IMR-90 (cell line): ENCODE measurements at regions not wholly inside any gene's neighbourhood (a gene's known extent, or its start where the extent isn't known, plus 50 kb on each side); places are given as distances from the start of the nearest gene placed in this dataset.

Source experiments
- ATAC-seq: fragments of 200-7000 bp; cut with Tn5 transposase; 2 replicates; pipeline ENCODE4 v1.9.1; 2020; ENCODE audit warnings: low read depth, mild to moderate bottlenecking, moderate library complexity
- BruUV-seq: library from RNA; stranded (reverse); fragments of 400-500 nt; replicated peaks from 2 replicates; lab custom pipeline; 2021; lab: Mats Ljungman, UMichigan
- CTCF ChIA-PET: fragments of 300-600 bp; formaldehyde crosslinking; extraction: SDS; loops from one replicate; lab custom pipeline; 2021; ENCODE audit warnings: antibody characterized with exemption; lab: Yijun Ruan, JAX
- POLR2A ChIA-PET: fragments of 300-600 bp; sonication (Branson Sonifier 250); formaldehyde crosslinking; loops from one replicate; lab custom pipeline; 2022; ENCODE audit warnings: antibody characterized with exemption; ENCODE audit not compliant: unreplicated experiment; lab: Charles Lee
- DNase-seq: peaks from one replicate; pipeline ENCODE4 v3.0.0; 2013
- H2AFZ ChIP-seq: replicated peaks from 2 replicates; pipeline ENCODE3; 2013; ENCODE audit warnings: low read length, mild to moderate bottlenecking; ENCODE audit not compliant: poor library complexity
- H2AK5ac ChIP-seq: 2 replicates; pipeline ENCODE4 v1.6.1; 2013; ENCODE audit warnings: low read depth, low read length, inconsistent platforms
- H2AK9ac ChIP-seq: replicated peaks from 2 replicates; pipeline ENCODE3; 2013; ENCODE audit warnings: mild to moderate bottlenecking, low read depth, low read length, moderate library complexity; ENCODE audit not compliant: poor library complexity
- H2BK120ac ChIP-seq: 2 replicates; pipeline ENCODE4 v1.6.1; 2013; ENCODE audit warnings: low read depth, low read length, inconsistent platforms
- H2BK15ac ChIP-seq: 3 replicates; pipeline ENCODE4 v1.6.1; 2013; ENCODE audit warnings: low read depth, low read length, inconsistent platforms
- H2BK20ac ChIP-seq: 2 replicates; pipeline ENCODE4 v1.6.1; 2013; ENCODE audit warnings: low read depth, mild to moderate bottlenecking, inconsistent platforms, low read length, moderate library complexity
- H2BK5ac ChIP-seq: 2 replicates; pipeline ENCODE4 v1.6.1; 2013; ENCODE audit warnings: mild to moderate bottlenecking, low read depth, low read length, inconsistent platforms; ENCODE audit not compliant: poor library complexity, severe bottlenecking
- H3K14ac ChIP-seq: replicated peaks from 2 replicates; pipeline ENCODE4 v1.6.1; 2013; ENCODE audit warnings: low read depth, low read length, inconsistent platforms
- H3K18ac ChIP-seq: 2 replicates; pipeline ENCODE4 v1.6.1; 2013; ENCODE audit warnings: low read depth, low read length, control low read depth
- H3K23ac ChIP-seq: 2 replicates; pipeline ENCODE4 v1.6.1; 2013; ENCODE audit warnings: low read depth, low read length, inconsistent platforms
- H3K27ac ChIP-seq: 2 replicates; pipeline ENCODE4 v1.5.1; 2013; ENCODE audit warnings: mild to moderate bottlenecking, control low read depth, low read length; ENCODE audit not compliant: insufficient read depth
- H3K27me3 ChIP-seq: 2 replicates; pipeline ENCODE4 v1.6.1; 2013; ENCODE audit warnings: low read length; ENCODE audit not compliant: control insufficient read depth, insufficient read depth
- H3K36me3 ChIP-seq: 2 replicates; pipeline ENCODE4 v1.6.1; 2013; ENCODE audit warnings: low read length, mixed read lengths; ENCODE audit not compliant: control insufficient read depth, insufficient read depth
- H3K4ac ChIP-seq: 2 replicates; pipeline ENCODE4 v1.6.1; 2013; ENCODE audit warnings: low read depth, low read length, inconsistent platforms
- H3K4me1 ChIP-seq: 2 replicates; pipeline ENCODE4 v1.6.1; 2013; ENCODE audit warnings: low read length, mixed read lengths; ENCODE audit not compliant: control insufficient read depth, insufficient read depth
- H3K4me2 ChIP-seq: 2 replicates; pipeline ENCODE4 v1.6.1; 2013; ENCODE audit warnings: low read depth, mild to moderate bottlenecking, control low read depth, low read length, moderate library complexity
- H3K4me3 ChIP-seq: 2 replicates; pipeline ENCODE4 v1.5.1; 2013; ENCODE audit warnings: low read depth, mild to moderate bottlenecking, control low read depth, low read length, moderate library complexity; ENCODE audit not compliant: insufficient read depth
- H3K56ac ChIP-seq: 2 replicates; pipeline ENCODE4 v1.6.1; 2013; ENCODE audit warnings: low read length, inconsistent platforms; ENCODE audit not compliant: insufficient read depth; ENCODE audit errors: extremely low read depth
- H3K79me1 ChIP-seq, 2 experiments: 2 replicates each; pipeline ENCODE4 v1.6.1; 2013; ENCODE audit warnings: low read length in 2 of 2, inconsistent platforms in 1 of 2, low read depth in 1 of 2
- H3K9ac ChIP-seq: 2 replicates; pipeline ENCODE4 v1.6.1; 2013; ENCODE audit warnings: low read depth, low read length, control low read depth
- H3K9me1 ChIP-seq: 2 replicates; pipeline ENCODE4 v1.6.1; 2013; ENCODE audit warnings: low read length, inconsistent platforms; ENCODE audit not compliant: insufficient read depth
- H3K9me3 ChIP-seq: 2 replicates; pipeline ENCODE4 v1.6.1; 2013; ENCODE audit warnings: low read length; ENCODE audit not compliant: control insufficient read depth, insufficient read depth
- H4K20me1 ChIP-seq: 2 replicates; pipeline ENCODE4 v1.6.1; 2013; ENCODE audit warnings: low read length, inconsistent platforms; ENCODE audit not compliant: insufficient read depth
- H4K5ac ChIP-seq: 2 replicates; pipeline ENCODE4 v1.6.1; 2013; ENCODE audit warnings: mild to moderate bottlenecking, low read depth, low read length, control low read depth
- H4K8ac ChIP-seq, 2 experiments: 2 replicates each; pipeline ENCODE4 v1.6.1; 2013; ENCODE audit warnings: low read depth in 2 of 2, low read length in 2 of 2, control low read depth in 1 of 2, inconsistent platforms in 1 of 2
- H4K91ac ChIP-seq: 2 replicates; pipeline ENCODE4 v1.6.1; 2013; ENCODE audit warnings: low read depth, low read length, inconsistent platforms; ENCODE audit not compliant: insufficient read depth
- CEBPB ChIP-seq: IDR thresholded peaks from 2 replicates; pipeline ENCODE4 v1.6.1; 2012; ENCODE audit warnings: low read depth, low read length, improper control_type of control experiment
- ELK1 ChIP-seq: fragments of 150-350 bp; IDR thresholded peaks from 2 replicates; pipeline ENCODE4 v1.6.1; 2016; ENCODE audit warnings: low read depth, mild to moderate bottlenecking, low read length, moderate library complexity, borderline replicate concordance
- MAFK ChIP-seq: IDR thresholded peaks from 2 replicates; pipeline ENCODE4 v1.6.1; 2012; ENCODE audit warnings: low read depth, low read length, improper control_type of control experiment
- MXI1 ChIP-seq: IDR thresholded peaks from 2 replicates; pipeline ENCODE4 v1.6.1; 2012; ENCODE audit warnings: low read depth, mild to moderate bottlenecking, low read length, moderate library complexity, borderline replicate concordance
- NFE2L2 ChIP-seq: fragments of 150-350 bp; IDR thresholded peaks from 2 replicates; pipeline ENCODE4 v1.6.1; 2016; ENCODE audit warnings: low read depth, mild to moderate bottlenecking, low read length
- RAD21 ChIP-seq: IDR thresholded peaks from 2 replicates; pipeline ENCODE4 v1.6.1; 2012; ENCODE audit warnings: low read length, improper control_type of control experiment
- RCOR1 ChIP-seq: IDR thresholded peaks from 2 replicates; pipeline ENCODE4 v1.6.1; 2012; ENCODE audit warnings: mild to moderate bottlenecking, low read length, improper control_type of control experiment; ENCODE audit not compliant: insufficient replicate concordance
- WGBS, 2 experiments: methylation state at CpG; one replicate each; pipeline versions ENCODE4 v1.1.5 to v1.1.7; 2013; ENCODE audit warnings: missing lambda C conversion rate in 2 of 2; ENCODE audit not compliant: insufficient read length in 1 of 2; ENCODE audit errors: extremely low coverage in 2 of 2; 5-methylcytosine and 5-hydroxymethylcytosine counted together
- dilution Hi-C: fragments of 300-500 bp; cut with HindIII; formaldehyde crosslinking; loops from one replicate; pipeline ENCODE4 v1.14.3; 2018; ENCODE audit warnings: low sequenced_read_pairs; ENCODE audit not compliant: unreplicated experiment
- in situ Hi-C: fragments of 300-500 bp; cut with MboI; formaldehyde crosslinking; loops from 3 replicates; pipeline ENCODE4 v1.14.3; 2019; ENCODE audit warnings: low sequenced_read_pairs, inconsistent platforms, mixed read lengths
- intact Hi-C: fragments of 100-400 bp; cut with micrococcal nuclease; formaldehyde crosslinking; loops from 2 replicates; pipeline ENCODE4 v1.10.0; 2022

DNA sequence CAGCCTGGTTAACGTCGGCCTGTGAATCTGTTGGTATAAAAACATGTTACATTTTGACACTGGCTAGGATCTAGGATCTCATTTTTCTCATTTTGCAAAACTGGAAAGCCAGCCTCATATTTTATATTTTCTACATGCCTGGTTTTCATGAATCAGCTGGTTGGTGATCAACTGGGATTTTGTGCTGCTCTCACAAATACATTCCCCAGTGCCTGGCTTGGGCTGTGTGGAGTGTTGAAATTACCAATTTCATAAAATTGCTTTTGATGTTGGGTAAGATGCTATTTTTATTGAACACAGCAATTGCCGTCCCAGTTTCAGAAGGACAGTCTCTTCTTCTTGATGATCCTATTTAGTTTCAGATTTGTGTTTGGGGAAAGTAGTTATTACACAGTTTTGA lies 604.3 kb downstream of the TAFA4 start:
- ChIA-PET CTCF (no interaction called here), POLR2A (no interaction called here)
- no CpG with 5 or more reads among the region's 3 CpGs for WGBS, 2 experiments
- Histone ChIP-seq H3K79me1 (no peaks in the 10 kb centered on the region), H3K36me3 (no peaks in the 10 kb centered on the region), H3K4ac (no peak overlapping the region), H3K14ac (no peak overlapping the region), H2AFZ (no peak overlapping the region), H3K9ac (no peak overlapping the region), H2AK9ac (no peak overlapping the region), H2BK20ac (no peak overlapping the region), H3K9me3 (peaks cover 1% of the 10 kb centered on the region; the same call in 1 of the 2 replicates), H3K56ac (no peak overlapping the region), H2AK5ac (no peak overlapping the region), H4K91ac (no peak overlapping the region), H3K27me3 (no peaks in the 10 kb centered on the region), H2BK5ac (no peak overlapping the region), H4K20me1 (no peaks in the 10 kb centered on the region), H4K5ac (no peak overlapping the region), H3K23ac (no peak overlapping the region), H2BK15ac (no peak overlapping the region), H3K9me1 (no peaks in the 10 kb centered on the region), H3K4me2 (no peak overlapping the region), H3K4me1 (no peaks in the 10 kb centered on the region), H3K4me3 (no peak overlapping the region), H3K27ac (no peak overlapping the region), H3K18ac (no peak overlapping the region), H2BK120ac (no peak overlapping the region), H4K8ac (no peak overlapping the region)
- no peak for TF ChIP-seq CEBPB
- no peak for TF ChIP-seq RCOR1
- no peak for TF ChIP-seq MXI1
- no peak for TF ChIP-seq NFE2L2
- TF ChIP-seq RAD21, result no peak
- no peak for TF ChIP-seq ELK1
- TF ChIP-seq MAFK, result no peak
- in situ Hi-C loops (loop anchor here (25.0 kb wide), 1 partner anchor 91 kb away; no protein-coding TSS in a partner anchor), intact Hi-C loops (no loop called here), dilution Hi-C loops (no loop called here)
- no peak for DNase-seq
- no TSS peak for BruUV-seq
- ATAC-seq, result no peak
